Stimulated activated CD4-positive, alpha-beta T cell treated with anti-CD3 and anti-CD28 coated beads, Interleukin-2, amount 100 ng/mL, for 48 hours (primary cell): ENCODE measurements at regions not wholly inside any gene's neighbourhood (a gene's known extent, or its start where the extent isn't known, plus 50 kb on each side); places are given as distances from the start of the nearest gene placed in this dataset.

Experiments used
- DNase-seq, 2 donors: peaks; one replicate each; pipeline ENCODE4 v3.0.0-alpha.2; 2020

GRCh38 chr7:45456747-45457524, 117.2 kb upstream of the ADCY1 start:
- DNase-seq, result no peak

GRCh38 chr7:45457591-45457990, 116.6 kb upstream of the ADCY1 start:
- DNase-seq, result no peak

GRCh38 chr7:45459476-45459875, 114.7 kb upstream of the ADCY1 start:
- no peak for DNase-seq

GRCh38 chr7:45460379-45460778, 113.8 kb upstream of the ADCY1 start:
- DNase-seq, result no peak

GRCh38 chr7:45461026-45461425, 113.1 kb upstream of the ADCY1 start:
- no peak for DNase-seq

GRCh38 chr7:45469103-45469502, 105.1 kb upstream of the ADCY1 start:
- DNase-seq, result no peak

- no peak for DNase-seq
These were observed 104.1 kb upstream of the ADCY1 start for GRCh38 chr7:45470031-45470430.

GRCh38 chr7:45479781-45480180, 94.4 kb upstream of the ADCY1 start:
- no peak for DNase-seq

GRCh38 chr7:45482451-45482850, 91.7 kb upstream of the ADCY1 start:
- DNase-seq, result no peak

GRCh38 chr7:45484094-45484493, 90.1 kb upstream of the ADCY1 start:
- DNase-seq, result no peak

- no peak for DNase-seq
These were observed 87.6 kb upstream of the ADCY1 start for GRCh38 chr7:45486575-45486974.

- no peak for DNase-seq
These were observed 79.3 kb upstream of the ADCY1 start for GRCh38 chr7:45494885-45495284.

GRCh38 chr7:45495618-45496017, 78.5 kb upstream of the ADCY1 start:
- DNase-seq, result no peak

GRCh38 chr7:45500257-45500656, 73.9 kb upstream of the ADCY1 start:
- no peak for DNase-seq

- DNase-seq, result no peak
These were observed 72.4 kb upstream of the ADCY1 start for GRCh38 chr7:45501791-45502190.

GRCh38 chr7:45506059-45506458, 68.1 kb upstream of the ADCY1 start:
- no peak for DNase-seq

- no peak for DNase-seq
These were observed 64.9 kb upstream of the ADCY1 start for GRCh38 chr7:45509222-45509621.

GRCh38 chr7:45511721-45512597, 62.2 kb upstream of the ADCY1 start:
- no peak for DNase-seq

GRCh38 chr7:45514944-45515343, 59.2 kb upstream of the ADCY1 start:
- no peak for DNase-seq

GRCh38 chr7:45515346-45515745, 58.8 kb upstream of the ADCY1 start:
- no peak for DNase-seq
